NCI-H1417 treated with DMSO at 0.1 percent for 48 hours (cell line): ENCODE measurements at regions not wholly inside any gene's neighbourhood (a gene's known extent, or its start where the extent isn't known, plus 50 kb on each side); places are given as distances from the start of the nearest gene placed in this dataset.
"Not testable (repeated sequence)": the region's sequence is repeated elsewhere in the genome, so short reads cannot be mapped to it uniquely, and the experiment has no call there.

Experiments
- DNase-seq: peaks from one replicate; lab custom pipeline; 2025; lab: John Stamatoyannopoulos, UW

GRCh38 chr4:57412259-57413054 is 302.3 kb upstream of the IGFBP7 start:
- no peak for DNase-seq

GRCh38 chr4:57410331-57411052 is 300.3 kb upstream of the IGFBP7 start:
- no peak for DNase-seq

GRCh38 chr4:57405359-57405758 is 295.2 kb upstream of the IGFBP7 start:
- no peak for DNase-seq

GRCh38 chr4:57404483-57404882 is 294.3 kb upstream of the IGFBP7 start:
- no peak for DNase-seq

- no peak for DNase-seq
These were observed 293.4 kb upstream of the IGFBP7 start for GRCh38 chr4:57403591-57403990.

- no peak for DNase-seq
These were observed 291.4 kb upstream of the IGFBP7 start for GRCh38 chr4:57401586-57401985.

- DNase-seq: no peak
These were observed 268.6 kb upstream of the IGFBP7 start for GRCh38 chr4:57378766-57379165.

- no peak for DNase-seq
These were observed 264.8 kb upstream of the IGFBP7 start for GRCh38 chr4:57374866-57375595.

- DNase-seq: no peak
These were observed 263.8 kb upstream of the IGFBP7 start for GRCh38 chr4:57373991-57374390.

- no peak for DNase-seq
These were observed 261.5 kb upstream of the IGFBP7 start for GRCh38 chr4:57371671-57372070.

- no peak for DNase-seq
These were observed 260.5 kb upstream of the IGFBP7 start for GRCh38 chr4:57370691-57371090.

- DNase-seq: no peak
These were observed 259.3 kb upstream of the IGFBP7 start for GRCh38 chr4:57369446-57369845.

GRCh38 chr4:57364255-57364654 is 254.1 kb upstream of the IGFBP7 start:
- DNase-seq: no peak

GRCh38 chr4:57363346-57363745 is 253.2 kb upstream of the IGFBP7 start:
- DNase-seq: no peak

- no peak for DNase-seq
These were observed 250.5 kb upstream of the IGFBP7 start for GRCh38 chr4:57360681-57361080.

GRCh38 chr4:57355101-57355665 is 245.0 kb upstream of the IGFBP7 start:
- DNase-seq: no peak

- DNase-seq: no peak
These were observed 241.5 kb upstream of the IGFBP7 start for GRCh38 chr4:57351731-57352130.

GRCh38 chr4:57344296-57344695 is 234.1 kb upstream of the IGFBP7 start:
- no peak for DNase-seq

GRCh38 chr4:57342411-57342810 is 232.2 kb upstream of the IGFBP7 start:
- DNase-seq: no peak

GRCh38 chr4:57338861-57339260 is 228.7 kb upstream of the IGFBP7 start:
- not testable (repeated sequence) for DNase-seq

- no peak for DNase-seq
These were observed 223.5 kb upstream of the IGFBP7 start for GRCh38 chr4:57333684-57334083.

GRCh38 chr4:57331959-57332358 is 221.8 kb upstream of the IGFBP7 start:
- DNase-seq: no peak
